Osteoblast (primary cell): ENCODE measurements at regions not wholly inside any gene's neighbourhood (a gene's known extent, or its start where the extent isn't known, plus 50 kb on each side); places are given as distances from the start of the nearest gene placed in this dataset.

Experiments used
- DNase-seq: peaks from one replicate; pipeline ENCODE4 v3.0.0; 2011; ENCODE audit warnings: low spot score, mixed read lengths; ENCODE audit not compliant: insufficient read length; ENCODE audit errors: missing footprints
- H2AFZ ChIP-seq: 2 replicates; pipeline ENCODE4 v1.6.0; 2011; ENCODE audit warnings: mild to moderate bottlenecking, low read length
- H3K27ac ChIP-seq: 2 replicates; pipeline ENCODE4 v1.5.1; 2011; ENCODE audit warnings: mild to moderate bottlenecking, low read depth, low read length, moderate library complexity
- H3K27me3 ChIP-seq: 2 replicates; pipeline ENCODE4 v1.6.0; 2012; ENCODE audit warnings: mild to moderate bottlenecking, control low read depth, inconsistent platforms, low read length, moderate library complexity; ENCODE audit not compliant: insufficient read depth
- H3K36me3 ChIP-seq: 2 replicates; pipeline ENCODE4 v1.5.1; 2011; ENCODE audit warnings: mild to moderate bottlenecking, low read length, control low read depth, moderate library complexity; ENCODE audit not compliant: insufficient read depth
- H3K4me1 ChIP-seq: 2 replicates; pipeline ENCODE4 v1.5.1; 2011; ENCODE audit warnings: mild to moderate bottlenecking, low read length, control low read depth, moderate library complexity; ENCODE audit not compliant: insufficient read depth
- H3K4me2 ChIP-seq: 2 replicates; pipeline ENCODE4 v1.6.0; 2011; ENCODE audit warnings: mild to moderate bottlenecking, low read length; ENCODE audit not compliant: insufficient read depth
- H3K4me3 ChIP-seq: fragments of 200-600 bp; sonication (generic); 3 replicates; pipeline ENCODE4 v1.5.1; 2012; ENCODE audit warnings: mild to moderate bottlenecking, low read length, inconsistent platforms; ENCODE audit not compliant: insufficient read depth
- H3K79me2 ChIP-seq: 2 replicates; pipeline ENCODE4 v1.6.0; 2012; ENCODE audit warnings: mild to moderate bottlenecking, low read length, control low read depth, inconsistent platforms; ENCODE audit not compliant: insufficient read depth
- H3K9me3 ChIP-seq: 2 replicates; pipeline ENCODE4 v1.5.1; 2011; ENCODE audit warnings: low read depth, low read length, control low read depth
- H4K20me1 ChIP-seq: 2 replicates; pipeline ENCODE4 v1.6.0; 2012; ENCODE audit warnings: mild to moderate bottlenecking, low read length, control low read depth; ENCODE audit not compliant: insufficient read depth
- CTCF ChIP-seq: IDR thresholded peaks from 2 replicates; pipeline ENCODE4 v1.5.1; 2011; ENCODE audit warnings: mild to moderate bottlenecking, low read depth, low read length, moderate library complexity; ENCODE audit errors: extremely low read depth

GRCh38 chr2:238548902-238549462 lies 122.3 kb downstream of the ASB1 start:
- H2AFZ ChIP-seq, result no peak overlapping the region
- TF ChIP-seq CTCF, result no peak

GRCh38 chr2:238549866-238550265 lies 123.1 kb downstream of the ASB1 start:
- H3K9me3 ChIP-seq, result no peaks in the 10 kb centered on the region
- H3K4me1 ChIP-seq, result no peaks in the 10 kb centered on the region
- H3K4me2 ChIP-seq, result no peak overlapping the region
- no peak for DNase-seq
- no peaks in the 10 kb centered on the region for H3K36me3 ChIP-seq
- H3K79me2 ChIP-seq, result no peaks in the 10 kb centered on the region
- no peak for TF ChIP-seq CTCF
- H3K27me3 ChIP-seq, result no peaks in the 10 kb centered on the region
- no peak overlapping the region for H3K4me3 ChIP-seq
- H4K20me1 ChIP-seq, result no peaks in the 10 kb centered on the region
- no peak overlapping the region for H3K27ac ChIP-seq
- no peak overlapping the region for H2AFZ ChIP-seq

More at GRCh38 chr2:238548902-238549462, 122.3 kb downstream of the ASB1 start:
- no peak for DNase-seq
- Histone ChIP-seq H3K4me3 (no peak overlapping the region), H3K4me1 (no peaks in the 10 kb centered on the region), H3K9me3 (no peaks in the 10 kb centered on the region), H3K36me3 (no peaks in the 10 kb centered on the region), H3K4me2 (no peak overlapping the region), H3K79me2 (no peaks in the 10 kb centered on the region), H3K27me3 (no peaks in the 10 kb centered on the region), H4K20me1 (no peaks in the 10 kb centered on the region), H3K27ac (no peak overlapping the region)

- Histone ChIP-seq H3K27ac (no peak overlapping the region), H3K9me3 (no peaks in the 10 kb centered on the region), H3K79me2 (no peaks in the 10 kb centered on the region), H3K4me3 (no peak overlapping the region), H3K27me3 (no peaks in the 10 kb centered on the region), H3K4me1 (no peaks in the 10 kb centered on the region), H4K20me1 (no peaks in the 10 kb centered on the region), H3K36me3 (no peaks in the 10 kb centered on the region), H2AFZ (no peak overlapping the region), H3K4me2 (no peak overlapping the region)
- TF ChIP-seq CTCF, result no peak
- DNase-seq, result no peak
Observed at GRCh38 chr2:238551091-238551490, 124.4 kb downstream of the ASB1 start.

GRCh38 chr2:238552226-238552625 lies 125.5 kb downstream of the ASB1 start:
- Histone ChIP-seq H3K9me3 (no peaks in the 10 kb centered on the region), H3K4me2 (no peak overlapping the region)
- DNase-seq, result no peak

More at GRCh38 chr2:238552226-238552625, 125.5 kb downstream of the ASB1 start:
- TF ChIP-seq CTCF, result no peak
- H3K79me2 ChIP-seq, result no peaks in the 10 kb centered on the region
- H3K36me3 ChIP-seq, result no peaks in the 10 kb centered on the region
- no peak overlapping the region for H2AFZ ChIP-seq
- H3K27me3 ChIP-seq, result no peaks in the 10 kb centered on the region
- no peaks in the 10 kb centered on the region for H3K4me1 ChIP-seq
- no peak overlapping the region for H3K27ac ChIP-seq
- no peak overlapping the region for H3K4me3 ChIP-seq
- no peaks in the 10 kb centered on the region for H4K20me1 ChIP-seq
